Neural progenitor cell (in vitro differentiated cells): ENCODE measurements at regions not wholly inside any gene's neighbourhood (a gene's known extent, or its start where the extent isn't known, plus 50 kb on each side); places are given as distances from the start of the nearest gene placed in this dataset.
A peak's percentile ranks its signal among the peaks of the same experiment; 100 is the strongest.

Experiments used
- DNase-seq: peaks from one replicate; pipeline ENCODE4 v3.0.0-alpha.2; 2016; ENCODE audit warnings: low spot score
- H2AFZ ChIP-seq: fragments of 200-600 bp; sonication (generic); replicated peaks from 2 replicates; pipeline ENCODE4 v1.6.1; 2016; ENCODE audit warnings: antibody characterized with exemption
- H3F3A ChIP-seq: fragments of 200-600 bp; sonication (generic); 2 replicates; pipeline ENCODE4 v1.6.1; 2016; ENCODE audit warnings: antibody characterized with exemption, low read depth
- H3K27ac ChIP-seq: fragments of 200-600 bp; sonication (generic); 2 replicates; pipeline ENCODE4 v1.5.1; 2016; ENCODE audit warnings: mild to moderate bottlenecking
- H3K27me3 ChIP-seq: fragments of 200-600 bp; sonication (generic); 2 replicates; pipeline ENCODE4 v1.6.1; 2016; ENCODE audit warnings: mild to moderate bottlenecking, moderate library complexity
- H3K36me3 ChIP-seq: fragments of 200-600 bp; sonication (generic); 2 replicates; pipeline ENCODE4 v1.5.1; 2016
- H3K4me1 ChIP-seq: fragments of 200-600 bp; sonication (generic); 2 replicates; pipeline ENCODE4 v1.6.1; 2016; ENCODE audit warnings: mixed run types
- H3K4me2 ChIP-seq: fragments of 200-600 bp; sonication (generic); 2 replicates; pipeline ENCODE4 v1.6.1; 2016
- H3K4me3 ChIP-seq: fragments of 200-600 bp; sonication (generic); 2 replicates; pipeline ENCODE4 v1.5.1; 2016
- H3K79me2 ChIP-seq: fragments of 200-600 bp; sonication (generic); 2 replicates; pipeline ENCODE4 v1.6.1; 2016; ENCODE audit warnings: low read depth
- H3K9ac ChIP-seq: fragments of 200-600 bp; sonication (generic); 2 replicates; pipeline ENCODE4 v1.6.1; 2016
- H3K9me3 ChIP-seq: fragments of 200-600 bp; sonication (generic); 2 replicates; pipeline ENCODE4 v1.5.1; 2016; ENCODE audit warnings: low read depth
- H4K20me1 ChIP-seq: fragments of 200-600 bp; sonication (generic); 2 replicates; pipeline ENCODE4 v1.6.1; 2016; ENCODE audit warnings: low read depth
- H3K27ac Mint-ChIP-seq: 3 replicates; pipeline ENCODE4 v1.8.0; 2021; ENCODE audit warnings: mixed read lengths
- H3K27me3 Mint-ChIP-seq: 2 replicates; pipeline ENCODE4 v1.8.0; 2022; ENCODE audit warnings: low read depth, mild to moderate bottlenecking, inconsistent platforms, moderate library complexity, mixed read lengths; ENCODE audit not compliant: insufficient read depth
- H3K36me3 Mint-ChIP-seq: 3 replicates; pipeline ENCODE4 v1.8.0; 2021; ENCODE audit warnings: mixed read lengths
- H3K4me1 Mint-ChIP-seq: 3 replicates; pipeline ENCODE4 v1.8.0; 2021; ENCODE audit warnings: mixed read lengths
- H3K4me3 Mint-ChIP-seq: 3 replicates; pipeline ENCODE4 v1.8.0; 2021; ENCODE audit warnings: mild to moderate bottlenecking, moderate library complexity, mixed read lengths
- H3K9me3 Mint-ChIP-seq: 3 replicates; pipeline ENCODE4 v1.8.0; 2020; ENCODE audit warnings: mixed read lengths
- CTCF ChIP-seq: fragments of 200-600 bp; sonication (generic); IDR thresholded peaks from 2 replicates; pipeline ENCODE4 v1.5.1; 2017; ENCODE audit warnings: antibody characterized with exemption, mild to moderate bottlenecking
- EZH2 ChIP-seq: fragments of 200-600 bp; sonication (generic); IDR thresholded peaks from 2 replicates; pipeline ENCODE4 v1.6.1; 2017; ENCODE audit warnings: antibody characterized with exemption, mild to moderate bottlenecking, moderate library complexity
- EZH2phosphoT487 ChIP-seq: fragments of 200-600 bp; sonication (generic); IDR thresholded peaks from 2 replicates; pipeline ENCODE4 v1.6.1; 2017; ENCODE audit warnings: antibody characterized with exemption

GRCh38 chr3:164903820-164904451, 174.4 kb downstream of the SI start:
- Histone ChIP-seq H2AFZ (peak overlapping the region; percentile 79), H3K36me3 (no peaks in the 10 kb centered on the region), H3K9me3 (no peaks in the 10 kb centered on the region), H3F3A (no peaks in the 10 kb centered on the region), H3K4me3 (no peak overlapping the region), H4K20me1 (no peaks in the 10 kb centered on the region), H3K27me3 (no peaks in the 10 kb centered on the region), H3K27ac (no peak overlapping the region), H3K4me2 (no peak overlapping the region), H3K4me1 (no peaks in the 10 kb centered on the region), H3K9ac (no peak overlapping the region), H3K79me2 (no peaks in the 10 kb centered on the region)
- no peak overlapping the region for H3K27ac Mint-ChIP-seq
- H3K9me3 Mint-ChIP-seq: no peaks in the 10 kb centered on the region
- no peak overlapping the region for H3K4me3 Mint-ChIP-seq
- TF ChIP-seq EZH2 (no peak), CTCF (no peak), EZH2phosphoT487 (no peak)
- H3K4me1 Mint-ChIP-seq: no peaks in the 10 kb centered on the region
- no peak for DNase-seq
- no peaks in the 10 kb centered on the region for H3K36me3 Mint-ChIP-seq
- peaks cover 2% of the 10 kb centered on the region for H3K27me3 Mint-ChIP-seq

GRCh38 chr3:164897342-164897741, 181.0 kb downstream of the SI start:
- no peak overlapping the region for H3K9ac ChIP-seq

GRCh38 chr3:164890061-164890460, 188.2 kb downstream of the SI start:
- Histone ChIP-seq H3K4me2 (no peak overlapping the region), H3K36me3 (no peaks in the 10 kb centered on the region), H3K79me2 (no peaks in the 10 kb centered on the region), H3K27ac (no peak overlapping the region), H3K4me3 (no peak overlapping the region), H3K9me3 (no peaks in the 10 kb centered on the region), H3K27me3 (no peaks in the 10 kb centered on the region), H3K9ac (no peak overlapping the region), H2AFZ (peak overlapping the region; percentile 68), H3F3A (no peaks in the 10 kb centered on the region), H4K20me1 (no peaks in the 10 kb centered on the region), H3K4me1 (peaks cover 7% of the 10 kb centered on the region)
- Mint-ChIP-seq H3K27me3 (no peaks in the 10 kb centered on the region), H3K27ac (no peak overlapping the region), H3K4me3 (no peak overlapping the region), H3K36me3 (no peaks in the 10 kb centered on the region), H3K4me1 (no peaks in the 10 kb centered on the region), H3K9me3 (peaks cover 3% of the 10 kb centered on the region)
- no peak for DNase-seq
- TF ChIP-seq CTCF (no peak), EZH2phosphoT487 (no peak), EZH2 (no peak)

More at GRCh38 chr3:164897342-164897741, 181.0 kb downstream of the SI start:
- Histone ChIP-seq H3K4me3 (no peak overlapping the region), H3K27me3 (no peaks in the 10 kb centered on the region), H3F3A (no peaks in the 10 kb centered on the region), H3K79me2 (no peaks in the 10 kb centered on the region), H3K36me3 (no peaks in the 10 kb centered on the region), H3K9me3 (no peaks in the 10 kb centered on the region), H3K27ac (no peak overlapping the region), H2AFZ (no peak overlapping the region), H3K4me1 (no peaks in the 10 kb centered on the region), H4K20me1 (no peaks in the 10 kb centered on the region), H3K4me2 (no peak overlapping the region)
- Mint-ChIP-seq H3K36me3 (no peaks in the 10 kb centered on the region), H3K27me3 (peaks cover 2% of the 10 kb centered on the region), H3K27ac (no peak overlapping the region), H3K4me3 (no peak overlapping the region), H3K9me3 (no peaks in the 10 kb centered on the region), H3K4me1 (no peaks in the 10 kb centered on the region)
- TF ChIP-seq CTCF (no peak), EZH2phosphoT487 (no peak)
- no peak for DNase-seq
